Mesendoderm (in vitro differentiated cells): ENCODE measurements at regions not wholly inside any gene's neighbourhood (a gene's known extent, or its start where the extent isn't known, plus 50 kb on each side); places are given as distances from the start of the nearest gene placed in this dataset.
"Not testable (repeated sequence)": the region's sequence is repeated elsewhere in the genome, so short reads cannot be mapped to it uniquely, and the experiment has no call there.

Experiments
- DNase-seq: peaks from one replicate; pipeline ENCODE4 v3.0.0; 2013
- H2AK5ac ChIP-seq: 2 replicates; pipeline ENCODE4 v1.6.1; 2013; ENCODE audit warnings: low read length, inconsistent platforms
- H2BK120ac ChIP-seq: 2 replicates; pipeline ENCODE4 v1.6.1; 2013; ENCODE audit warnings: low read depth, mild to moderate bottlenecking, low read length, moderate library complexity, mixed read lengths
- H2BK15ac ChIP-seq: replicated peaks from 2 replicates; pipeline ENCODE4 v1.6.1; 2013; ENCODE audit warnings: low read depth, mild to moderate bottlenecking, moderate library complexity
- H2BK5ac ChIP-seq: 2 replicates; pipeline ENCODE4 v1.6.1; 2013; ENCODE audit warnings: low read length, inconsistent platforms
- H3K18ac ChIP-seq: 2 replicates; pipeline ENCODE4 v1.6.1; 2013; ENCODE audit warnings: mild to moderate bottlenecking, low read length, mixed read lengths
- H3K23ac ChIP-seq: one replicate; pipeline ENCODE4 v1.6.1; 2013; ENCODE audit warnings: low read length
- H3K27ac ChIP-seq: 2 replicates; pipeline ENCODE4 v1.5.1; 2013; ENCODE audit warnings: low read depth, mild to moderate bottlenecking, inconsistent platforms, low read length, moderate library complexity
- H3K27me3 ChIP-seq: 2 replicates; pipeline ENCODE4 v1.6.1; 2013; ENCODE audit warnings: low read length, control low read depth, mild to moderate bottlenecking, inconsistent platforms; ENCODE audit not compliant: insufficient read depth, poor library complexity
- H3K36me3 ChIP-seq: 2 replicates; pipeline ENCODE4 v1.6.1; 2013; ENCODE audit warnings: low read length, inconsistent platforms; ENCODE audit not compliant: control insufficient read depth, insufficient read depth
- H3K4ac ChIP-seq: one replicate; pipeline ENCODE4 v1.6.1; 2013; ENCODE audit warnings: low read depth, mild to moderate bottlenecking, low read length, moderate library complexity
- H3K4me1 ChIP-seq: 2 replicates; pipeline ENCODE4 v1.6.1; 2013; ENCODE audit warnings: low read depth, low read length, inconsistent platforms; ENCODE audit not compliant: control insufficient read depth
- H3K4me2 ChIP-seq: 2 replicates; pipeline ENCODE4 v1.6.1; 2013; ENCODE audit warnings: low read length
- H3K4me3 ChIP-seq: 2 replicates; pipeline ENCODE4 v1.5.1; 2013; ENCODE audit warnings: mild to moderate bottlenecking, low read length
- H3K56ac ChIP-seq: one replicate; pipeline ENCODE4 v1.6.1; 2013; ENCODE audit warnings: low read length
- H3K79me1 ChIP-seq: 2 replicates; pipeline ENCODE4 v1.6.1; 2013; ENCODE audit warnings: low read length, inconsistent platforms
- H3K79me2 ChIP-seq: 2 replicates; pipeline ENCODE4 v1.6.1; 2013; ENCODE audit warnings: mild to moderate bottlenecking, low read length; ENCODE audit not compliant: control insufficient read depth, insufficient read depth
- H3K9ac ChIP-seq: 2 replicates; pipeline ENCODE4 v1.6.1; 2013; ENCODE audit warnings: low read length, inconsistent platforms
- H4K5ac ChIP-seq: one replicate; pipeline ENCODE4 v1.6.1; 2013; ENCODE audit warnings: low read length
- H4K8ac ChIP-seq: one replicate; pipeline ENCODE4 v1.6.1; 2013; ENCODE audit warnings: low read depth, mild to moderate bottlenecking, control low read depth, low read length, moderate library complexity
- WGBS: extraction: QIAGEN DNeasy Blood & Tissue Kit; methylation state at CpG from one replicate; pipeline ENCODE4 v1.1.7; 2013; ENCODE audit warnings: low lambda C conversion rate, missing lambda C conversion rate; ENCODE audit not compliant: insufficient coverage; ENCODE audit errors: extremely low coverage; 5-methylcytosine and 5-hydroxymethylcytosine counted together

DNA sequence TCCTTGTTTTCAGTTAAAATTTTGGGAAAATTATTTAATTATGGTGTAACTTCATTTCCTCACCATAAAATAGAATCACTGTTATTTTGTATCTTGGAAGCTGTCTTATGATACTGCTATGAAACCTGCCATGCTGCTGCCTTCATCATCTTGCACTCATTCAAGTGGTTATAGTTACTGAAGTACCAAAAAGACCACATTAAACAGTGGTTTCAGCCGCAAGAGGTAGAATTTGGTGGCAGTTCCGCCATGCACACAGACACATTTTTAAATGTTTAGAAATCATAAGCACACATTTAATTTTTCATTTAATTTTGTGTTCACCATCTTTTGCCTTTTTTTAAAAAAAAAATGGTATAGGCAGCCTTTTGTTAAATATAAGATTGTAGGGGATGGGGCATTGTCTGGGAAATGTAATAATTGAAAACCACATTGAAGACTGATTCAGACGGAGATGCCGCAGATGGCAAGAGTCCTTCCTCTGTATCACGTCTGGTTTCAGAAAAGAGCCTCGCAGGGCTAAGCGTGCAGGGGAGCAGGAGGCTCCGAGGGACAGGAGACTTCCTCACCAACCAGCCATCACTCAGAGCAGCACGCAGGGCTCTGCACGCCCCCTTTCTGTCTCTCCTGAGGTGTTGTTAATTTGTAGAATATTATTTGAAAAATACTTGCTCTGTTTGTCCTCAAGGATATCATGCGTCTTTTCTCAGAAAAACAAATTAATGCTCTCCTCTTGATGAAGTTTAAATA is 115.2 kb upstream of the PELI2 start:
- Histone ChIP-seq H3K4ac (no peak overlapping the region), H2BK120ac (no peak overlapping the region), H3K4me2 (no peak overlapping the region), H2AK5ac (no peak overlapping the region), H3K27ac (no peak overlapping the region), H3K36me3 (no peaks in the 10 kb centered on the region), H3K18ac (no peak overlapping the region), H3K56ac (no peak overlapping the region), H2BK15ac (no peak overlapping the region), H3K79me2 (no peaks in the 10 kb centered on the region), H3K27me3 (no peaks in the 10 kb centered on the region), H3K9ac (no peak overlapping the region), H4K5ac (no peak overlapping the region), H3K23ac (no peak overlapping the region), H3K79me1 (no peaks in the 10 kb centered on the region), H3K4me3 (no peak overlapping the region), H3K4me1 (peaks cover 6% of the 10 kb centered on the region), H4K8ac (no peak overlapping the region), H2BK5ac (no peak overlapping the region)
- WGBS = no CpG with 5 or more reads among the region's 11 CpGs
- no peak for DNase-seq

DNA sequence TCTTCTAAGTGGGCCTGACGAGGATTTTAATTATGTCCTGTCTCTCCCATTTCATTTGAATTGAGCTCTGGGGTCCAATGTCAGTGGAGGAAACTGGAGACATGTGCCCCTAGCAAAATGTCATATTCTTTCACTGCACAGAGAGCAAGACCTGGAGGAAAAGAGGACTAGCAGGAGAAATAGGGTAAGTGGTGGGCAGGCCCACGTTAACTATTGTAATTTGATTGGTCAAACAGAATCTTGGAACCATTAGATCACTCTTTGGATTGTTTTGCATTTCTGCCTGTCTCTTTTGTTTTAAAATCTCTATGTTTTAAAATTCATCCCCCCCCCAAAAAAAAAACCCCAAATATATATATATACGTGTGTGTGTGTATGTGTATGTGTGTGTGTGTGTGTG is 113.9 kb upstream of the PELI2 start:
- Histone ChIP-seq H2BK15ac (no peak overlapping the region), H3K4me1 (peaks cover 6% of the 10 kb centered on the region), H2AK5ac (no peak overlapping the region), H3K79me1 (no peaks in the 10 kb centered on the region), H2BK5ac (no peak overlapping the region), H3K36me3 (no peaks in the 10 kb centered on the region), H3K9ac (no peak overlapping the region), H4K5ac (no peak overlapping the region), H3K27me3 (no peaks in the 10 kb centered on the region), H3K23ac (no peak overlapping the region), H3K79me2 (no peaks in the 10 kb centered on the region), H3K4me2 (no peak overlapping the region), H3K56ac (no peak overlapping the region), H3K4ac (no peak overlapping the region), H3K18ac (no peak overlapping the region), H3K4me3 (no peak overlapping the region), H2BK120ac (no peak overlapping the region), H4K8ac (no peak overlapping the region), H3K27ac (no peak overlapping the region)
- WGBS = no CpG with 5 or more reads among the region's 3 CpGs
- DNase-seq = no peak

DNA sequence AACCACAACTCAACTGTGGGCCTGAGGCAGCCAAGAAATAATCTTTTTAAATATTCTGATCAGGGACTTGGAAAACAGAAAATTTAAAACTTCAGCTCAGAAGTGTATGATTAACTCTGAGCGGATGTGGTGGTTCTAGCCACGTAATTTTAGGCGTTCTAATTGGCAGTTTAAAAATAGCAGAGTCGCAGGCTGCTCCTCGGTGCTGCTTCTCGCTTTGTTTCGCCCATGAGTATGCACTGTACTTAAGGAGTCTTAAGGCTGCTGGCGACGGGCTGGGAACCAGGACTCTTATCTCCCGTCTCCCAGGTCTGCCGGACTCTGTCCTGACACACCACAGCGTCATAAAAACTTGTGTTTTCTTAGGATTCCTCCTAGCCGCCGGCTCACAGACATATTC is 113.4 kb upstream of the PELI2 start:
- no peak overlapping the region for H3K9ac ChIP-seq

DNA sequence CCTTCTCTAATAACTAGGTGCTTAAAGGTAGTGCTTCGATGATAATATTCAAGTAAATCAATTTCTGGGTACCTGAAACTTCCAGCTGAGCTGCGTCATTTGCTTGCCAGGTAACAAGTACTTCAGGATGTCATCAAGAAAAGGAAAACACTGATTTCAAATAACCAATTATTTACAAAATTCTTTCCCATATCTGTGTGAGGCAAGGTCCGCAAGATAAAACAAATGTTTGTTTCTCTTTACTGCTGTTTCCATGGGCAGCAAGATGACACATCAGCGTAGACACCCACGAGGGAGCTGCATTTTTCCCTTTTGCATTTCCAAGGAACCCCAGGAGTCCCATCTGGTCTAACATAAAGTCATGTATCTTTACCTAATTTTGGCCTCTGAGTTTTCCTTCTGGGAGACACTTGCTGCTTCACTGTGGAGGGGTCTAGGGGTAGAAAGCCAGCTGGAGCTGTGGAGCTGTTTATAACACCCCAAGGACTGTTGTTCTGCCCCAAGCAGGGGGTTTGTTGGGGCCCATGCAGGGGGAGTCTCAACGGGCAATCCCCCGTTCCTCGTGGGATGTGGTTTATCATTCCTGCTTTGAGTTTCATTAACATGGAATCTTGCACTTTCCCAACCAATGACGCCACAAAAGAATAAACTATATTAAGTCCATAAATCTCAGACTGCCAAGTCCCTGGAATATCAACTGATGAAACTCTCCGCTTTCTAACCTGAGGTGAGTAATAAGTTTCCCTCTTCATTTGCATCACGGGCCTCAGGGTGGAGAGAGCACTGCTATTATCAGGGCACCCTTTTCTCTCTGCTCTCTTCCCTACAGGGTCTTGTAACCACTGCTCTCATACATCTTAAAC is 112.8 kb upstream of the PELI2 start:
- no CpG with 5 or more reads among the region's 11 CpGs for WGBS
- H4K5ac ChIP-seq = no peak overlapping the region
- H2AK5ac ChIP-seq = no peak overlapping the region
- H3K4me1 ChIP-seq = peaks cover 6% of the 10 kb centered on the region
- no peak overlapping the region for H3K9ac ChIP-seq
- H3K27ac ChIP-seq = no peak overlapping the region
- no peak overlapping the region for H3K23ac ChIP-seq
- no peaks in the 10 kb centered on the region for H3K79me1 ChIP-seq
- no peak overlapping the region for H2BK15ac ChIP-seq
- H2BK5ac ChIP-seq = no peak overlapping the region
- peak; percentile 81 for DNase-seq
- no peak overlapping the region for H3K4me2 ChIP-seq
- H2BK120ac ChIP-seq = no peak overlapping the region
- no peak overlapping the region for H3K18ac ChIP-seq
- H3K79me2 ChIP-seq = no peaks in the 10 kb centered on the region
- no peak overlapping the region for H4K8ac ChIP-seq
- no peak overlapping the region for H3K4ac ChIP-seq
- H3K56ac ChIP-seq = peak overlapping the region; percentile 34
- no peaks in the 10 kb centered on the region for H3K36me3 ChIP-seq
- H3K27me3 ChIP-seq = no peaks in the 10 kb centered on the region
- H3K4me3 ChIP-seq = no peak overlapping the region

More for the DNA sequence above, 113.4 kb upstream of the PELI2 start:
- Histone ChIP-seq H2AK5ac (no peak overlapping the region), H3K23ac (no peak overlapping the region), H3K36me3 (no peaks in the 10 kb centered on the region), H3K79me1 (no peaks in the 10 kb centered on the region), H3K79me2 (no peaks in the 10 kb centered on the region), H4K8ac (no peak overlapping the region), H3K4me3 (no peak overlapping the region), H3K18ac (no peak overlapping the region), H3K27ac (no peak overlapping the region), H4K5ac (no peak overlapping the region), H2BK15ac (no peak overlapping the region), H3K4ac (no peak overlapping the region), H2BK120ac (no peak overlapping the region), H3K27me3 (no peaks in the 10 kb centered on the region), H3K4me1 (peaks cover 6% of the 10 kb centered on the region), H2BK5ac (no peak overlapping the region), H3K56ac (peak overlapping the region; percentile 34), H3K4me2 (no peak overlapping the region)
- WGBS = no CpG with 5 or more reads among the region's 14 CpGs
- peak; percentile 14 for DNase-seq

DNA sequence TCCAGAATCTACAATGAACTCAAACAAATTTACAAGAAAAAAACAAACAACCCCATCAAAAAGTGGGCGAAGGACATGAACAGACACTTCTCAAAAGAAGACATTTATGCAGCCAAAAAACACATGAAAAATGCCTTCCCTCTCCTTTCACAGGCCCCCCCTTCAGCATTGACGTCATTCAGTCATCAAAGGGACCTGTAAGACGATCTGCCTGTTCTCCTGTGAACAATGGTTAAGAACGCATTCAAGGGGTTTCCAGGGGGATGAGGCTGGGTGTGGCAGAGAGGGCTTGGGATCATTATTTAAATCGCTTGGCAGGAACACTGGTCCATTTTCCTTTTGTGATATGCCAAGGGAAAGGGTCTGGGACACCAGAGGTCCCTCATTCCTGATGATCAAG is 110.7 kb upstream of the PELI2 start:
- not testable (repeated sequence) for H3K27me3 ChIP-seq, H2BK120ac ChIP-seq, H3K36me3 ChIP-seq, H3K4me1 ChIP-seq, H3K79me1 ChIP-seq, H3K18ac ChIP-seq, H3K4ac ChIP-seq, H2AK5ac ChIP-seq, H2BK15ac ChIP-seq, H2BK5ac ChIP-seq, H3K4me2 ChIP-seq, H4K8ac ChIP-seq, H3K9ac ChIP-seq, H3K27ac ChIP-seq, H3K56ac ChIP-seq, H3K23ac ChIP-seq, H3K4me3 ChIP-seq, H4K5ac ChIP-seq, H3K79me2 ChIP-seq
- peak; percentile 26 for DNase-seq
- WGBS = no CpG with 5 or more reads among the region's 5 CpGs
